GM23338 (cell line): ENCODE measurements at regions not wholly inside any gene's neighbourhood (a gene's known extent, or its start where the extent isn't known, plus 50 kb on each side); places are given as distances from the start of the nearest gene placed in this dataset.

ENCODE experiments used
- ATAC-seq: fragments of 200-7000 bp; cut with Tn5 transposase; 3 replicates; pipeline ENCODE4 v1.9.1; 2020
- DNase-seq: peaks from one replicate; pipeline ENCODE4 v3.0.0-alpha.2; 2015; ENCODE audit warnings: low spot score
- H2AFZ ChIP-seq: fragments of 200-600 bp; sonication (generic); 2 replicates; pipeline ENCODE4 v1.8.0; 2016; ENCODE audit warnings: antibody characterized with exemption, mild to moderate bottlenecking, moderate library complexity
- H3F3A ChIP-seq: fragments of 200-600 bp; sonication (generic); replicated peaks from 2 replicates; pipeline ENCODE4 v1.8.0; 2017; ENCODE audit warnings: antibody characterized with exemption, mixed run types, low read depth
- H3K27ac ChIP-seq: fragments of 200-600 bp; sonication (generic); 2 replicates; pipeline ENCODE4 v1.6.1; 2016; ENCODE audit warnings: low read depth
- H3K27me3 ChIP-seq: fragments of 200-600 bp; sonication (generic); 2 replicates; pipeline ENCODE4 v1.8.0; 2016; ENCODE audit warnings: mild to moderate bottlenecking, mixed run types, moderate library complexity; ENCODE audit not compliant: insufficient read depth
- H3K36me3 ChIP-seq: fragments of 200-600 bp; sonication (generic); 2 replicates; pipeline ENCODE4 v1.8.0; 2016; ENCODE audit warnings: mild to moderate bottlenecking; ENCODE audit not compliant: insufficient read depth
- H3K4me1 ChIP-seq: fragments of 200-600 bp; sonication (generic); 2 replicates; pipeline ENCODE4 v1.8.0; 2016; ENCODE audit warnings: mild to moderate bottlenecking, moderate library complexity; ENCODE audit not compliant: insufficient read depth
- H3K4me2 ChIP-seq: fragments of 200-600 bp; sonication (generic); 2 replicates; pipeline ENCODE4 v1.7.1; 2017; ENCODE audit warnings: mixed run types
- H3K4me3 ChIP-seq: fragments of 200-600 bp; sonication (generic); 2 replicates; pipeline ENCODE4 v1.6.1; 2016; ENCODE audit warnings: mixed run types
- H3K79me2 ChIP-seq: fragments of 200-600 bp; sonication (generic); replicated peaks from 2 replicates; pipeline ENCODE4 v1.8.0; 2017; ENCODE audit warnings: mild to moderate bottlenecking; ENCODE audit not compliant: insufficient read depth
- H3K9me2 ChIP-seq: fragments of 200-600 bp; sonication (generic); 2 replicates; pipeline ENCODE4 v1.8.0; 2017; ENCODE audit not compliant: insufficient read depth
- H4K20me1 ChIP-seq: fragments of 200-600 bp; sonication (generic); replicated peaks from 2 replicates; pipeline ENCODE4 v1.8.0; 2017; ENCODE audit warnings: mild to moderate bottlenecking; ENCODE audit not compliant: insufficient read depth
- H3K27ac Mint-ChIP-seq: 2 replicates; pipeline ENCODE4 v1.8.0; 2020; ENCODE audit warnings: inconsistent platforms, mild to moderate bottlenecking, moderate library complexity, mixed read lengths
- H3K27me3 Mint-ChIP-seq: 3 replicates; pipeline ENCODE4 v1.8.0; 2022; ENCODE audit warnings: low read depth, mild to moderate bottlenecking, moderate library complexity, mixed read lengths, inconsistent platforms; ENCODE audit not compliant: insufficient read depth, poor library complexity
- H3K36me3 Mint-ChIP-seq: 3 replicates; pipeline ENCODE4 v1.8.0; 2021; ENCODE audit warnings: low read depth, mild to moderate bottlenecking, inconsistent platforms, moderate library complexity, mixed read lengths
- H3K4me1 Mint-ChIP-seq: 3 replicates; pipeline ENCODE4 v1.8.0; 2020; ENCODE audit warnings: mild to moderate bottlenecking, inconsistent platforms, mixed read lengths
- H3K4me3 Mint-ChIP-seq: 3 replicates; pipeline ENCODE4 v1.8.0; 2021; ENCODE audit warnings: moderate library complexity, mild to moderate bottlenecking, inconsistent platforms, mixed read lengths
- H3K9me3 Mint-ChIP-seq: 3 replicates; pipeline ENCODE4 v1.8.0; 2020; ENCODE audit warnings: moderate library complexity, mild to moderate bottlenecking, inconsistent platforms, mixed read lengths
- CREB1 ChIP-seq: fragments of 250-450 bp; sonication (Bioruptor Pico); IDR thresholded peaks from 2 replicates; pipeline ENCODE4 v1.5.0; 2020; ENCODE audit warnings: low read depth, mild to moderate bottlenecking, moderate library complexity
- CTCF ChIP-seq, 2 experiments: fragments of 200-600 bp in 1 of 2; sonication (generic) in 1 of 2; conservative IDR thresholded peaks; 2 replicates each; pipeline versions ENCODE4 v1.5.1 to v1.6.1; 2016 to 2017; ENCODE audit warnings: antibody characterized with exemption in 2 of 2, low read depth in 2 of 2, mild to moderate bottlenecking in 2 of 2, moderate library complexity in 1 of 2
- EZH2 ChIP-seq: fragments of 200-600 bp; sonication (generic); IDR thresholded peaks from one replicate; pipeline ENCODE4 v1.8.0; 2017; ENCODE audit warnings: antibody characterized with exemption, mild to moderate bottlenecking, low read depth; ENCODE audit not compliant: unreplicated experiment
- EZH2phosphoT487 ChIP-seq: fragments of 200-600 bp; sonication (generic); IDR thresholded peaks from one replicate; pipeline ENCODE4 v1.8.1; 2018; ENCODE audit warnings: antibody characterized with exemption; ENCODE audit not compliant: unreplicated experiment
- JUNB ChIP-seq: IDR thresholded peaks from one replicate; pipeline ENCODE4 v1.6.1; 2016; ENCODE audit warnings: antibody characterized with exemption; ENCODE audit not compliant: unreplicated experiment
- NANOG ChIP-seq: IDR thresholded peaks from 2 replicates; pipeline ENCODE4 v1.6.1; 2016; ENCODE audit warnings: antibody characterized with exemption, borderline replicate concordance
- POLR2AphosphoS5 ChIP-seq: IDR thresholded peaks from 2 replicates; pipeline ENCODE4 v1.6.1; 2016; ENCODE audit warnings: antibody characterized with exemption, low read depth
- STAT1 ChIP-seq: IDR thresholded peaks from one replicate; pipeline ENCODE4 v1.6.1; 2016; ENCODE audit warnings: antibody characterized with exemption; ENCODE audit not compliant: unreplicated experiment
- ZNF114 ChIP-seq: fragments of 250-450 bp; sonication (Bioruptor Pico); IDR thresholded peaks from 2 replicates; pipeline ENCODE4 v1.5.0; 2020; ENCODE audit warnings: mild to moderate bottlenecking, moderate library complexity
- ZNF331 ChIP-seq: fragments of 250-450 bp; sonication (Bioruptor Pico); IDR thresholded peaks from 2 replicates; pipeline ENCODE4 v1.5.0; 2020; ENCODE audit warnings: low read depth, mild to moderate bottlenecking, moderate library complexity
- TF ChIP-seq, protein P1 (sequence below): fragments of 250-450 bp; sonication (Bioruptor Pico); IDR thresholded peaks from 2 replicates; pipeline ENCODE4 v1.5.0; 2020; ENCODE audit warnings: mild to moderate bottlenecking, moderate library complexity
- TF ChIP-seq, protein P2 (sequence below): IDR thresholded peaks from 2 replicates; pipeline ENCODE4 v1.6.1; 2016; ENCODE audit warnings: antibody characterized with exemption

DNA sequence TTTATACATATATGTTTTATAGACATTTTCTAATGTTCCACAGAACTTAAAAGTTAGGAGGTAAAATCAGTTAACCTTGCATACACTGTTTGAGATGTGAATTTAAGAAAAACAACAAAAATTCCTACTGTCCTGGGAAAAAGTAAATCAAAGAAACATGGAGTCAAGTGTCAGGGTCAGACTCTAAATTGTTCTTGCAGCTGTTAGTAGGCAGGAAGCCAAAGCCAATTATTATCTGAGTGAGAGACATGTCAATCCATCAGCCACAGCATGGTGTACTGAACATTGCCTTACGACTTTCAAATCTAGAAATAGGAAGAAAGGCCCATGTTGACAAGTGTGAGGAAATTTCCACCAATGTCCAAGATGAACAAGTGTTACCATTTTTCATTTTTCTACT is 461.2 kb upstream of the MBL2 start:
- Mint-ChIP-seq H3K27me3 (no peaks in the 10 kb centered on the region), H3K4me1 (no peaks in the 10 kb centered on the region), H3K27ac (no peak overlapping the region), H3K4me3 (no peak overlapping the region), H3K36me3 (peaks cover 6% of the 10 kb centered on the region), H3K9me3 (peaks cover 10% of the 10 kb centered on the region; the same call in 1 of the 3 replicates)
- Histone ChIP-seq H3K36me3 (no peaks in the 10 kb centered on the region), H3K27ac (no peak overlapping the region), H3K9me2 (no peaks in the 10 kb centered on the region), H3K4me2 (no peak overlapping the region), H2AFZ (no peak overlapping the region), H3K27me3 (no peaks in the 10 kb centered on the region), H3K79me2 (no peaks in the 10 kb centered on the region), H3K4me1 (no peaks in the 10 kb centered on the region), H3F3A (no peaks in the 10 kb centered on the region), H3K4me3 (no peak overlapping the region), H4K20me1 (no peaks in the 10 kb centered on the region)
- no peak for ATAC-seq
- TF ChIP-seq ZNF331 (CRISPR knock-in tag) = no peak
- no peak for TF ChIP-seq EZH2
- TF ChIP-seq STAT1 = no peak
- no peak for TF ChIP-seq CREB1 (CRISPR knock-in tag)
- TF ChIP-seq EZH2phosphoT487 = no peak
- TF ChIP-seq JUNB = no peak
- TF ChIP-seq, protein P1, sequence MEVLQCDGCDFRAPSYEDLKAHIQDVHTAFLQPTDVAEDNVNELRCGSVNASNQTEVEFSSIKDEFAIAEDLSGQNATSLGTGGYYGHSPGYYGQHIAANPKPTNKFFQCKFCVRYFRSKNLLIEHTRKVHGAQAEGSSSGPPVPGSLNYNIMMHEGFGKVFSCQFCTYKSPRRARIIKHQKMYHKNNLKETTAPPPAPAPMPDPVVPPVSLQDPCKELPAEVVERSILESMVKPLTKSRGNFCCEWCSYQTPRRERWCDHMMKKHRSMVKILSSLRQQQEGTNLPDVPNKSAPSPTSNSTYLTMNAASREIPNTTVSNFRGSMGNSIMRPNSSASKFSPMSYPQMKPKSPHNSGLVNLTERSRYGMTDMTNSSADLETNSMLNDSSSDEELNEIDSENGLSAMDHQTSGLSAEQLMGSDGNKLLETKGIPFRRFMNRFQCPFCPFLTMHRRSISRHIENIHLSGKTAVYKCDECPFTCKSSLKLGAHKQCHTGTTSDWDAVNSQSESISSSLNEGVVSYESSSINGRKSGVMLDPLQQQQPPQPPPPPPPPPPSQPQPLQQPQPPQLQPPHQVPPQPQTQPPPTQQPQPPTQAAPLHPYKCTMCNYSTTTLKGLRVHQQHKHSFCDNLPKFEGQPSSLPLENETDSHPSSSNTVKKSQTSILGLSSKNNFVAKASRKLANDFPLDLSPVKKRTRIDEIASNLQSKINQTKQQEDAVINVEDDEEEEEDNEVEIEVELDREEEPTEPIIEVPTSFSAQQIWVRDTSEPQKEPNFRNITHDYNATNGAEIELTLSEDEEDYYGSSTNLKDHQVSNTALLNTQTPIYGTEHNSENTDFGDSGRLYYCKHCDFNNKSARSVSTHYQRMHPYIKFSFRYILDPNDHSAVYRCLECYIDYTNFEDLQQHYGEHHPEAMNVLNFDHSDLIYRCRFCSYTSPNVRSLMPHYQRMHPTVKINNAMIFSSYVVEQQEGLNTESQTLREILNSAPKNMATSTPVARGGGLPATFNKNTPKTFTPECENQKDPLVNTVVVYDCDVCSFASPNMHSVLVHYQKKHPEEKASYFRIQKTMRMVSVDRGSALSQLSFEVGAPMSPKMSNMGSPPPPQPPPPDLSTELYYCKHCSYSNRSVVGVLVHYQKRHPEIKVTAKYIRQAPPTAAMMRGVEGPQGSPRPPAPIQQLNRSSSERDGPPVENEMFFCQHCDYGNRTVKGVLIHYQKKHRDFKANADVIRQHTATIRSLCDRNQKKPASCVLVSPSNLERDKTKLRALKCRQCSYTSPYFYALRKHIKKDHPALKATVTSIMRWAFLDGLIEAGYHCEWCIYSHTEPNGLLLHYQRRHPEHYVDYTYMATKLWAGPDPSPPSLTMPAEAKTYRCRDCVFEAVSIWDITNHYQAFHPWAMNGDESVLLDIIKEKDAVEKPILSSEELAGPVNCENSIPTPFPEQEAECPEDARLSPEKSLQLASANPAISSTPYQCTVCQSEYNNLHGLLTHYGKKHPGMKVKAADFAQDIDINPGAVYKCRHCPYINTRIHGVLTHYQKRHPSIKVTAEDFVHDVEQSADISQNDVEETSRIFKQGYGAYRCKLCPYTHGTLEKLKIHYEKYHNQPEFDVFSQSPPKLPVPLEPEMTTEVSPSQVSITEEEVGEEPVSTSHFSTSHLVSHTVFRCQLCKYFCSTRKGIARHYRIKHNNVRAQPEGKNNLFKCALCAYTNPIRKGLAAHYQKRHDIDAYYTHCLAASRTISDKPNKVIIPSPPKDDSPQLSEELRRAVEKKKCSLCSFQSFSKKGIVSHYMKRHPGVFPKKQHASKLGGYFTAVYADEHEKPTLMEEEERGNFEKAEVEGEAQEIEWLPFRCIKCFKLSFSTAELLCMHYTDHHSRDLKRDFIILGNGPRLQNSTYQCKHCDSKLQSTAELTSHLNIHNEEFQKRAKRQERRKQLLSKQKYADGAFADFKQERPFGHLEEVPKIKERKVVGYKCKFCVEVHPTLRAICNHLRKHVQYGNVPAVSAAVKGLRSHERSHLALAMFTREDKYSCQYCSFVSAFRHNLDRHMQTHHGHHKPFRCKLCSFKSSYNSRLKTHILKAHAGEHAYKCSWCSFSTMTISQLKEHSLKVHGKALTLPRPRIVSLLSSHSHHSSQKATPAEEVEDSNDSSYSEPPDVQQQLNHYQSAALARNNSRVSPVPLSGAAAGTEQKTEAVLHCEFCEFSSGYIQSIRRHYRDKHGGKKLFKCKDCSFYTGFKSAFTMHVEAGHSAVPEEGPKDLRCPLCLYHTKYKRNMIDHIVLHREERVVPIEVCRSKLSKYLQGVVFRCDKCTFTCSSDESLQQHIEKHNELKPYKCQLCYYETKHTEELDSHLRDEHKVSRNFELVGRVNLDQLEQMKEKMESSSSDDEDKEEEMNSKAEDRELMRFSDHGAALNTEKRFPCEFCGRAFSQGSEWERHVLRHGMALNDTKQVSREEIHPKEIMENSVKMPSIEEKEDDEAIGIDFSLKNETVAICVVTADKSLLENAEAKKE (CRISPR knock-in tag) = no peak
- TF ChIP-seq POLR2AphosphoS5 = no peak
- TF ChIP-seq NANOG = no peak
- TF ChIP-seq, protein P2, sequence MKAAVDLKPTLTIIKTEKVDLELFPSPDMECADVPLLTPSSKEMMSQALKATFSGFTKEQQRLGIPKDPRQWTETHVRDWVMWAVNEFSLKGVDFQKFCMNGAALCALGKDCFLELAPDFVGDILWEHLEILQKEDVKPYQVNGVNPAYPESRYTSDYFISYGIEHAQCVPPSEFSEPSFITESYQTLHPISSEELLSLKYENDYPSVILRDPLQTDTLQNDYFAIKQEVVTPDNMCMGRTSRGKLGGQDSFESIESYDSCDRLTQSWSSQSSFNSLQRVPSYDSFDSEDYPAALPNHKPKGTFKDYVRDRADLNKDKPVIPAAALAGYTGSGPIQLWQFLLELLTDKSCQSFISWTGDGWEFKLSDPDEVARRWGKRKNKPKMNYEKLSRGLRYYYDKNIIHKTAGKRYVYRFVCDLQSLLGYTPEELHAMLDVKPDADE = no peak
- no peak for TF ChIP-seq CTCF (conservative IDR thresholded peaks at IDR 0.05; ENCODE audit: low read depth in 2 of 2)
- TF ChIP-seq ZNF114 (CRISPR knock-in tag) = no peak
- DNase-seq = no peak
